Esophagus muscularis mucosa (tissue), 4 donors: ENCODE measurements at regions not wholly inside any gene's neighbourhood (a gene's known extent, or its start where the extent isn't known, plus 50 kb on each side); places are given as distances from the start of the nearest gene placed in this dataset.

Source experiments
- DNase-seq: peaks from one replicate; pipeline ENCODE4 v3.0.0-alpha.2; 2017; ENCODE audit errors: extremely low spot score
- H3K27ac ChIP-seq, 4 donors: fragments of 200-600 bp; sonication (generic); replicated peaks in 1 of 4; 1 replicate in 3 of 4; 2 replicates in 1 of 4; pipeline ENCODE4 v1.5.1; 2016 to 2019; ENCODE audit warnings: mild to moderate bottlenecking in 1 of 4
- H3K27me3 ChIP-seq, 4 donors: fragments of 200-600 bp; sonication (generic); one replicate each; pipeline versions ENCODE4 v1.5.1 to v1.6.0; 2016 to 2019
- H3K36me3 ChIP-seq, 4 donors: fragments of 200-600 bp; sonication (generic); one replicate each; pipeline ENCODE4 v1.5.1; 2016 to 2019
- H3K4me1 ChIP-seq, 4 donors: fragments of 200-600 bp; sonication (generic); one replicate each; pipeline ENCODE4 v1.5.1; 2016 to 2019
- H3K4me3 ChIP-seq, 4 donors: fragments of 200-600 bp; sonication (generic); 1 replicate in 2 of 4; 2 replicates in 2 of 4; pipeline ENCODE4 v1.5.1; 2016 to 2019; ENCODE audit warnings: mild to moderate bottlenecking in 4 of 4, moderate library complexity in 1 of 4
- H3K9me3 ChIP-seq, 4 donors: fragments of 200-600 bp; sonication (generic); 1 replicate in 3 of 4; 2 replicates in 1 of 4; pipeline ENCODE4 v1.5.1; 2016 to 2019
- CTCF ChIP-seq, 3 experiments: fragments of 200-600 bp in 2 of 3; fragments of 450-650 bp in 1 of 3; sonication (generic) in 2 of 3; IDR thresholded peaks; one replicate each; pipeline ENCODE4 v1.5.1; 2017 to 2019; ENCODE audit warnings: antibody characterized with exemption in 3 of 3, mild to moderate bottlenecking in 2 of 3, moderate library complexity in 1 of 3
- EP300 ChIP-seq: sonication (generic); formaldehyde crosslinking; IDR thresholded peaks from one replicate; pipeline ENCODE4 v1.6.1; 2017; ENCODE audit warnings: antibody characterized with exemption
- POLR2A ChIP-seq: fragments of 450-650 bp; IDR thresholded peaks from one replicate; pipeline ENCODE4 v1.6.1; 2017; ENCODE audit warnings: antibody characterized with exemption, moderate library complexity, mild to moderate bottlenecking, low read depth
- POLR2AphosphoS5 ChIP-seq, 2 donors: sonication (generic); formaldehyde crosslinking; IDR thresholded peaks; one replicate each; pipeline ENCODE4 v1.6.1; 2017; ENCODE audit warnings: antibody characterized with exemption in 2 of 2
- WGBS: methylation state at CpG from one replicate; pipeline ENCODE4 v1.1.5; 2018; 5-methylcytosine and 5-hydroxymethylcytosine counted together
- intact Hi-C: fragments of 100-400 bp; cut with DNase I; formaldehyde crosslinking; loops from one replicate; pipeline ENCODE4 v1.15.1; 2023

- Histone ChIP-seq H3K9me3 (no peaks in the 10 kb centered on the region), H3K4me1 (peaks cover 0 to 25% (median 9%) of the 10 kb centered on the region in 4 donors), H3K4me3 (no peak overlapping the region), H3K27ac (no peak overlapping the region), H3K27me3 (peaks cover 0 to 18% (median 0%) of the 10 kb centered on the region in 4 donors), H3K36me3 (no peaks in the 10 kb centered on the region)
- DNase-seq, result peak; percentile 82
- WGBS, result 75% methylated on average over 3 of the region's 3 CpGs
- intact Hi-C loops, result no loop called here
- no peak for TF ChIP-seq CTCF (IDR thresholded peaks at IDR 0.05)
- TF ChIP-seq POLR2AphosphoS5 (IDR thresholded peaks at IDR 0.05), result no peak
- no peak for TF ChIP-seq POLR2A
- no peak for TF ChIP-seq EP300
Measured at GRCh38 chr5:159783726-159784247, 132.5 kb upstream of the ADRA1B start.

- DNase-seq, result no peak
- Histone ChIP-seq H3K27me3 (peaks cover 0 to 18% (median 0%) of the 10 kb centered on the region in 4 donors), H3K4me1 (peaks cover 0 to 30% (median 12%) of the 10 kb centered on the region in 4 donors), H3K4me3 (no peak overlapping the region), H3K27ac (no peak overlapping the region), H3K9me3 (no peaks in the 10 kb centered on the region), H3K36me3 (no peaks in the 10 kb centered on the region)
- intact Hi-C loops, result no loop called here
- TF ChIP-seq CTCF (IDR thresholded peaks at IDR 0.05) (no peak), POLR2AphosphoS5 (IDR thresholded peaks at IDR 0.05) (no peak), EP300 (no peak), POLR2A (no peak)
Measured at GRCh38 chr5:159784993-159785392, 131.3 kb upstream of the ADRA1B start.

- peak; percentile 86 for DNase-seq
- TF ChIP-seq EP300, result no peak
- no peak for TF ChIP-seq POLR2AphosphoS5 (IDR thresholded peaks at IDR 0.05)
- no peak for TF ChIP-seq POLR2A
- TF ChIP-seq CTCF (IDR thresholded peaks at IDR 0.05), result no peak
- WGBS, result 43% methylated on average over 3 of the region's 3 CpGs
- Histone ChIP-seq H3K4me1 (peaks cover 0 to 30% (median 12%) of the 10 kb centered on the region in 4 donors), H3K27me3 (peaks cover 0 to 18% (median 0%) of the 10 kb centered on the region in 4 donors), H3K27ac (peak overlapping the region in 2 of 4 donors; percentile 30 to 62), H3K4me3 (no peak overlapping the region), H3K9me3 (no peaks in the 10 kb centered on the region), H3K36me3 (no peaks in the 10 kb centered on the region)
- intact Hi-C loops, result no loop called here
Measured at GRCh38 chr5:159785656-159786055, 130.6 kb upstream of the ADRA1B start.

GRCh38 chr5:159786201-159786600 is 130.1 kb upstream of the ADRA1B start:
- H3K36me3 ChIP-seq, result no peaks in the 10 kb centered on the region
- peaks cover 0 to 18% (median 0%) of the 10 kb centered on the region in 4 donors for H3K27me3 ChIP-seq
- DNase-seq, result peak; percentile 89
- intact Hi-C loops, result no loop called here
- no peak overlapping the region for H3K4me3 ChIP-seq
- 97% methylated on average over 3 of the region's 3 CpGs for WGBS
- TF ChIP-seq EP300, result no peak
- no peak for TF ChIP-seq CTCF (IDR thresholded peaks at IDR 0.05)
- no peak for TF ChIP-seq POLR2A
- TF ChIP-seq POLR2AphosphoS5 (IDR thresholded peaks at IDR 0.05), result no peak
- peaks cover 0 to 30% (median 12%) of the 10 kb centered on the region in 4 donors for H3K4me1 ChIP-seq
- H3K9me3 ChIP-seq, result no peaks in the 10 kb centered on the region
- peak overlapping the region in 3 of 4 donors; percentile 30 to 62 (median 37) for H3K27ac ChIP-seq
